GM12878 (cell line): ENCODE measurements at regions not wholly inside any gene's neighbourhood (a gene's known extent, or its start where the extent isn't known, plus 50 kb on each side); places are given as distances from the start of the nearest gene placed in this dataset.

Experiments
- ATAC-seq: fragments of 200-7000 bp; cut with Tn5 transposase; 3 replicates; pipeline ENCODE4 v1.9.1; 2020; ENCODE audit warnings: mild to moderate bottlenecking, moderate library complexity
- BruUV-seq: library from RNA; stranded (reverse); fragments of 400-500 nt; replicated peaks from 2 replicates; lab custom pipeline; 2021; lab: Mats Ljungman, UMichigan
- CTCF ChIA-PET: fragments of 300-600 bp; sonication (Branson Sonifier 250); formaldehyde crosslinking; extraction: SDS; loops from one replicate; lab custom pipeline; 2021; ENCODE audit warnings: inconsistent platforms; lab: Yijun Ruan, JAX
- POLR2A ChIA-PET: fragments of 350-600 bp; formaldehyde crosslinking; extraction: SDS; loops from one replicate; lab custom pipeline; 2021; ENCODE audit warnings: inconsistent platforms; lab: Charles Lee
- RAD21 ChIA-PET: fragments of 300-600 bp; sonication (Branson Sonifier 250); formaldehyde crosslinking; loops from one replicate; lab custom pipeline; 2023; ENCODE audit warnings: antibody characterized with exemption; ENCODE audit not compliant: unreplicated experiment; lab: Charles Lee
- SMC1A ChIA-PET: fragments of 300-600 bp; sonication (Branson Sonifier 250); formaldehyde crosslinking; loops from one replicate; lab custom pipeline; 2023; ENCODE audit not compliant: unreplicated experiment, uncharacterized antibody; lab: Charles Lee
- DNase-seq: peaks from one replicate; pipeline ENCODE4 v3.0.0-alpha.2; 2011; ENCODE audit warnings: low read depth, low spot score
- FAIRE-seq: peaks from 3 replicates; lab custom pipeline; 2011; peaks lifted over from hg19 to GRCh38; lab: Jason Lieb, UNC
- H2AFZ ChIP-seq: 2 replicates; pipeline ENCODE4 v1.6.0; 2011; ENCODE audit warnings: low read depth, low read length, control low read depth; ENCODE audit not compliant: control insufficient read depth
- H3K27ac ChIP-seq: 2 replicates; pipeline ENCODE4 v1.5.1; 2011; ENCODE audit warnings: control low read depth; ENCODE audit not compliant: control insufficient read depth, insufficient read depth
- H3K27me3 ChIP-seq, 2 experiments: replicated peaks in 1 of 2; 2 replicates each; pipeline versions ENCODE4 v1.6.0 to v1.6.1; 2011; ENCODE audit warnings: low read length in 1 of 2; ENCODE audit not compliant: control insufficient read depth in 2 of 2, insufficient read depth in 2 of 2
- H3K36me3 ChIP-seq, 2 experiments: 2 replicates each; pipeline ENCODE4 v1.5.1; 2011; ENCODE audit warnings: low read length in 1 of 2; ENCODE audit not compliant: control insufficient read depth in 2 of 2, insufficient read depth in 2 of 2
- H3K4me1 ChIP-seq: 2 replicates; pipeline ENCODE4 v1.6.1; 2011; ENCODE audit warnings: mild to moderate bottlenecking, low read length, moderate library complexity, mixed read lengths; ENCODE audit not compliant: control insufficient read depth, insufficient read depth
- H3K4me2 ChIP-seq: 2 replicates; pipeline ENCODE4 v1.6.0; 2011; ENCODE audit warnings: control low read depth; ENCODE audit not compliant: control insufficient read depth, insufficient read depth
- H3K4me3 ChIP-seq: fragments of 200-600 bp; sonication (generic); 2 replicates; pipeline ENCODE4 v1.5.1; 2016
- H3K79me2 ChIP-seq: 2 replicates; pipeline ENCODE4 v1.6.0; 2011; ENCODE audit warnings: low read length; ENCODE audit not compliant: control insufficient read depth, insufficient read depth
- H3K9ac ChIP-seq: 2 replicates; pipeline ENCODE4 v1.8.0; 2011; ENCODE audit warnings: low read length, control low read depth, mixed read lengths; ENCODE audit not compliant: control insufficient read depth, insufficient read depth
- H3K9me3 ChIP-seq: replicated peaks from 3 replicates; pipeline ENCODE4 v1.5.1; 2011; ENCODE audit warnings: mild to moderate bottlenecking, low read length; ENCODE audit not compliant: control insufficient read depth, insufficient read depth
- H4K20me1 ChIP-seq: 2 replicates; pipeline ENCODE4 v1.6.0; 2011; ENCODE audit not compliant: control insufficient read depth, insufficient read depth
- ASH2L ChIP-seq: fragments of 300-600, 200-600 bp; sonication (generic); IDR thresholded peaks from 2 replicates; pipeline ENCODE4 v1.6.1; 2017; ENCODE audit warnings: low read depth, mild to moderate bottlenecking, borderline replicate concordance
- BCL3 ChIP-seq: IDR thresholded peaks from 2 replicates; pipeline ENCODE4 v1.6.1; 2011; ENCODE audit warnings: borderline replicate concordance, low read depth, mild to moderate bottlenecking, moderate library complexity, low read length; ENCODE audit not compliant: insufficient read depth, poor library complexity, severe bottlenecking
- CEBPB ChIP-seq, 2 experiments: fragments of 150-350 bp in 1 of 2; IDR thresholded peaks; 2 replicates each; pipeline ENCODE4 v1.6.1; 2012 to 2014; ENCODE audit warnings: low read depth in 2 of 2, low read length in 2 of 2, borderline replicate concordance in 1 of 2, inconsistent platforms in 1 of 2
- CHD2 ChIP-seq: IDR thresholded peaks from 2 replicates; pipeline ENCODE4 v1.6.1; 2011; ENCODE audit warnings: low read depth, low read length, improper control_type of control experiment, borderline replicate concordance
- FOS ChIP-seq: IDR thresholded peaks from 3 replicates; pipeline ENCODE4 v1.6.1; 2011; ENCODE audit warnings: borderline replicate concordance; ENCODE audit not compliant: insufficient read length; ENCODE audit errors: extremely low read depth
- HDAC6 ChIP-seq: fragments of 200-600 bp; sonication (generic); IDR thresholded peaks from one replicate; pipeline ENCODE4 v1.8.0; 2017; ENCODE audit warnings: antibody characterized with exemption; ENCODE audit not compliant: unreplicated experiment
- KLF5 ChIP-seq: fragments of 450-650 bp; IDR thresholded peaks from 2 replicates; pipeline ENCODE4 v1.6.1; 2014; ENCODE audit warnings: mild to moderate bottlenecking; ENCODE audit not compliant: partially characterized antibody
- NBN ChIP-seq: fragments of 450-650 bp; IDR thresholded peaks from 2 replicates; pipeline ENCODE4 v1.6.1; 2016
- NR2F1 ChIP-seq: fragments of 450-650 bp; conservative IDR thresholded peaks from 2 replicates; pipeline ENCODE4 v1.6.1; 2017; ENCODE audit warnings: mild to moderate bottlenecking
- RBBP5 ChIP-seq: fragments of 200-600 bp; sonication (generic); conservative IDR thresholded peaks from 2 replicates; pipeline ENCODE4 v1.6.1; 2016
- SIN3A ChIP-seq: IDR thresholded peaks from 2 replicates; pipeline ENCODE4 v1.6.1; 2012; ENCODE audit warnings: low read depth, low read length, improper control_type of control experiment
- SUPT20H ChIP-seq: IDR thresholded peaks from 2 replicates; pipeline ENCODE4 v1.6.1; 2011; ENCODE audit warnings: low read depth, mild to moderate bottlenecking, low read length, moderate library complexity, borderline replicate concordance; ENCODE audit not compliant: control insufficient read depth
- ZBTB4 ChIP-seq: fragments of 450-650 bp; formaldehyde crosslinking; IDR thresholded peaks from 2 replicates; pipeline ENCODE4 v1.4.0; 2022; ENCODE audit warnings: mild to moderate bottlenecking, moderate library complexity
- ZNF24 ChIP-seq: fragments of 450-650 bp; IDR thresholded peaks from 2 replicates; pipeline ENCODE4 v1.6.1; 2017; ENCODE audit warnings: antibody characterized with exemption, mild to moderate bottlenecking
- ZNF274 ChIP-seq: IDR thresholded peaks from one replicate; pipeline ENCODE4 v1.8.0; 2011; ENCODE audit not compliant: insufficient read length, insufficient read depth
- ZNF622 ChIP-seq: fragments of 450-650 bp; IDR thresholded peaks from 2 replicates; pipeline ENCODE4 v1.6.1; 2017; ENCODE audit warnings: mild to moderate bottlenecking, inconsistent platforms
- WGBS: methylation state at CpG from one replicate; pipeline ENCODE4 v1.1.6; 2016; ENCODE audit warnings: low lambda C conversion rate; ENCODE audit not compliant: insufficient replicate concordance, insufficient coverage; ENCODE audit errors: missing lambda C conversion rate; 5-methylcytosine and 5-hydroxymethylcytosine counted together
- in situ Hi-C: fragments of 300-500 bp; cut with MboI; formaldehyde crosslinking; loops from 9 replicates; pipeline ENCODE4 v1.14.3; 2018; ENCODE audit warnings: mixed read lengths
- intact Hi-C: fragments of 100-400 bp; cut with micrococcal nuclease; formaldehyde crosslinking; loops from one replicate; pipeline ENCODE4 v1.14.2; 2022; ENCODE audit not compliant: unreplicated experiment

GRCh38 chr1:177505905-177506590, 335.3 kb downstream of the BRINP2 start:
- Histone ChIP-seq H2AFZ (no peak overlapping the region), H3K9me3 (no peaks in the 10 kb centered on the region), H3K27ac (no peak overlapping the region), H3K9ac (no peak overlapping the region), H4K20me1 (no peaks in the 10 kb centered on the region), H3K36me3 (no peaks in the 10 kb centered on the region), H3K4me3 (no peak overlapping the region), H3K4me1 (no peaks in the 10 kb centered on the region), H3K4me2 (no peak overlapping the region), H3K27me3 (no peaks in the 10 kb centered on the region), H3K79me2 (no peaks in the 10 kb centered on the region)
- intact Hi-C loops (no loop called here), in situ Hi-C loops (no loop called here)
- SMC1A ChIA-PET, result no interaction called here
- RAD21 ChIA-PET, result no interaction called here
- POLR2A ChIA-PET, result no interaction called here
- 0% methylated on average over 1 of the region's 1 CpG for WGBS
- CTCF ChIA-PET, result no interaction called here
- ATAC-seq, result no peak
- TF ChIP-seq ZNF622 (no peak), NR2F1 (no peak), ASH2L (no peak), ZNF24 (no peak), SUPT20H (no peak), KLF5 (no peak), FOS (no peak)
- FAIRE-seq, result no peak
- BruUV-seq, result no TSS peak
- DNase-seq, result no peak

GRCh38 chr1:177495878-177496277, 325.1 kb downstream of the BRINP2 start:
- Histone ChIP-seq H3K4me1 (no peaks in the 10 kb centered on the region), H3K36me3 (no peaks in the 10 kb centered on the region), H2AFZ (no peak overlapping the region), H3K27ac (no peak overlapping the region), H3K4me2 (no peak overlapping the region), H3K79me2 (no peaks in the 10 kb centered on the region), H3K4me3 (no peak overlapping the region), H3K9me3 (no peaks in the 10 kb centered on the region), H3K9ac (no peak overlapping the region), H4K20me1 (no peaks in the 10 kb centered on the region), H3K27me3 (no peaks in the 10 kb centered on the region)
- ChIA-PET POLR2A (no interaction called here), RAD21 (no interaction called here), CTCF (no interaction called here), SMC1A (no interaction called here)
- ATAC-seq, result no peak
- no peak for DNase-seq
- 0% methylated on average over 2 of the region's 2 CpGs for WGBS
- in situ Hi-C loops, result no loop called here
- intact Hi-C loops, result no loop called here
- BruUV-seq, result no TSS peak
- FAIRE-seq, result no peak
- TF ChIP-seq RBBP5 (no peak), ZNF274 (no peak), NBN (no peak), CEBPB (IDR thresholded peaks at IDR 0.05; ENCODE audit: borderline replicate concordance in 1 of 2, low read depth in 2 of 2, low read length in 2 of 2) (no peak), CHD2 (no peak), BCL3 (no peak), ZBTB4 (CRISPR knock-in tag) (no peak), HDAC6 (no peak), SIN3A (no peak)
